IMR-90 (cell line): ENCODE measurements at regions not wholly inside any gene's neighbourhood (a gene's known extent, or its start where the extent isn't known, plus 50 kb on each side); places are given as distances from the start of the nearest gene placed in this dataset.

Experiments used
- ATAC-seq: fragments of 200-7000 bp; cut with Tn5 transposase; 2 replicates; pipeline ENCODE4 v1.9.1; 2020; ENCODE audit warnings: low read depth, mild to moderate bottlenecking, moderate library complexity
- BruUV-seq: library from RNA; stranded (reverse); fragments of 400-500 nt; replicated peaks from 2 replicates; lab custom pipeline; 2021; lab: Mats Ljungman, UMichigan
- CTCF ChIA-PET: fragments of 300-600 bp; formaldehyde crosslinking; extraction: SDS; loops from one replicate; lab custom pipeline; 2021; ENCODE audit warnings: antibody characterized with exemption; lab: Yijun Ruan, JAX
- POLR2A ChIA-PET: fragments of 300-600 bp; sonication (Branson Sonifier 250); formaldehyde crosslinking; loops from one replicate; lab custom pipeline; 2022; ENCODE audit warnings: antibody characterized with exemption; ENCODE audit not compliant: unreplicated experiment; lab: Charles Lee
- DNase-seq: peaks from one replicate; pipeline ENCODE4 v3.0.0; 2013
- H2AFZ ChIP-seq: replicated peaks from 2 replicates; pipeline ENCODE3; 2013; ENCODE audit warnings: low read length, mild to moderate bottlenecking; ENCODE audit not compliant: poor library complexity
- H2AK5ac ChIP-seq: 2 replicates; pipeline ENCODE4 v1.6.1; 2013; ENCODE audit warnings: low read depth, low read length, inconsistent platforms
- H2AK9ac ChIP-seq: replicated peaks from 2 replicates; pipeline ENCODE3; 2013; ENCODE audit warnings: mild to moderate bottlenecking, low read depth, low read length, moderate library complexity; ENCODE audit not compliant: poor library complexity
- H2BK120ac ChIP-seq: 2 replicates; pipeline ENCODE4 v1.6.1; 2013; ENCODE audit warnings: low read depth, low read length, inconsistent platforms
- H2BK15ac ChIP-seq: 3 replicates; pipeline ENCODE4 v1.6.1; 2013; ENCODE audit warnings: low read depth, low read length, inconsistent platforms
- H2BK20ac ChIP-seq: 2 replicates; pipeline ENCODE4 v1.6.1; 2013; ENCODE audit warnings: low read depth, mild to moderate bottlenecking, inconsistent platforms, low read length, moderate library complexity
- H2BK5ac ChIP-seq: 2 replicates; pipeline ENCODE4 v1.6.1; 2013; ENCODE audit warnings: mild to moderate bottlenecking, low read depth, low read length, inconsistent platforms; ENCODE audit not compliant: poor library complexity, severe bottlenecking
- H3K14ac ChIP-seq: replicated peaks from 2 replicates; pipeline ENCODE4 v1.6.1; 2013; ENCODE audit warnings: low read depth, low read length, inconsistent platforms
- H3K18ac ChIP-seq: 2 replicates; pipeline ENCODE4 v1.6.1; 2013; ENCODE audit warnings: low read depth, low read length, control low read depth
- H3K23ac ChIP-seq: 2 replicates; pipeline ENCODE4 v1.6.1; 2013; ENCODE audit warnings: low read depth, low read length, inconsistent platforms
- H3K27ac ChIP-seq: 2 replicates; pipeline ENCODE4 v1.5.1; 2013; ENCODE audit warnings: mild to moderate bottlenecking, control low read depth, low read length; ENCODE audit not compliant: insufficient read depth
- H3K27me3 ChIP-seq: 2 replicates; pipeline ENCODE4 v1.6.1; 2013; ENCODE audit warnings: low read length; ENCODE audit not compliant: control insufficient read depth, insufficient read depth
- H3K36me3 ChIP-seq: 2 replicates; pipeline ENCODE4 v1.6.1; 2013; ENCODE audit warnings: low read length, mixed read lengths; ENCODE audit not compliant: control insufficient read depth, insufficient read depth
- H3K4ac ChIP-seq: 2 replicates; pipeline ENCODE4 v1.6.1; 2013; ENCODE audit warnings: low read depth, low read length, inconsistent platforms
- H3K4me1 ChIP-seq: 2 replicates; pipeline ENCODE4 v1.6.1; 2013; ENCODE audit warnings: low read length, mixed read lengths; ENCODE audit not compliant: control insufficient read depth, insufficient read depth
- H3K4me2 ChIP-seq: 2 replicates; pipeline ENCODE4 v1.6.1; 2013; ENCODE audit warnings: low read depth, mild to moderate bottlenecking, control low read depth, low read length, moderate library complexity
- H3K4me3 ChIP-seq: 2 replicates; pipeline ENCODE4 v1.5.1; 2013; ENCODE audit warnings: low read depth, mild to moderate bottlenecking, control low read depth, low read length, moderate library complexity; ENCODE audit not compliant: insufficient read depth
- H3K56ac ChIP-seq: 2 replicates; pipeline ENCODE4 v1.6.1; 2013; ENCODE audit warnings: low read length, inconsistent platforms; ENCODE audit not compliant: insufficient read depth; ENCODE audit errors: extremely low read depth
- H3K79me1 ChIP-seq, 2 experiments: 2 replicates each; pipeline ENCODE4 v1.6.1; 2013; ENCODE audit warnings: low read length in 2 of 2, inconsistent platforms in 1 of 2, low read depth in 1 of 2
- H3K9ac ChIP-seq: 2 replicates; pipeline ENCODE4 v1.6.1; 2013; ENCODE audit warnings: low read depth, low read length, control low read depth
- H3K9me1 ChIP-seq: 2 replicates; pipeline ENCODE4 v1.6.1; 2013; ENCODE audit warnings: low read length, inconsistent platforms; ENCODE audit not compliant: insufficient read depth
- H3K9me3 ChIP-seq: 2 replicates; pipeline ENCODE4 v1.6.1; 2013; ENCODE audit warnings: low read length; ENCODE audit not compliant: control insufficient read depth, insufficient read depth
- H4K20me1 ChIP-seq: 2 replicates; pipeline ENCODE4 v1.6.1; 2013; ENCODE audit warnings: low read length, inconsistent platforms; ENCODE audit not compliant: insufficient read depth
- H4K5ac ChIP-seq: 2 replicates; pipeline ENCODE4 v1.6.1; 2013; ENCODE audit warnings: mild to moderate bottlenecking, low read depth, low read length, control low read depth
- H4K8ac ChIP-seq, 2 experiments: 2 replicates each; pipeline ENCODE4 v1.6.1; 2013; ENCODE audit warnings: low read depth in 2 of 2, low read length in 2 of 2, control low read depth in 1 of 2, inconsistent platforms in 1 of 2
- H4K91ac ChIP-seq: 2 replicates; pipeline ENCODE4 v1.6.1; 2013; ENCODE audit warnings: low read depth, low read length, inconsistent platforms; ENCODE audit not compliant: insufficient read depth
- WGBS, 2 experiments: methylation state at CpG; one replicate each; pipeline versions ENCODE4 v1.1.5 to v1.1.7; 2013; ENCODE audit warnings: missing lambda C conversion rate in 2 of 2; ENCODE audit not compliant: insufficient read length in 1 of 2; ENCODE audit errors: extremely low coverage in 2 of 2; 5-methylcytosine and 5-hydroxymethylcytosine counted together
- dilution Hi-C: fragments of 300-500 bp; cut with HindIII; formaldehyde crosslinking; loops from one replicate; pipeline ENCODE4 v1.14.3; 2018; ENCODE audit warnings: low sequenced_read_pairs; ENCODE audit not compliant: unreplicated experiment
- in situ Hi-C: fragments of 300-500 bp; cut with MboI; formaldehyde crosslinking; loops from 3 replicates; pipeline ENCODE4 v1.14.3; 2019; ENCODE audit warnings: low sequenced_read_pairs, inconsistent platforms, mixed read lengths
- intact Hi-C: fragments of 100-400 bp; cut with micrococcal nuclease; formaldehyde crosslinking; loops from 2 replicates; pipeline ENCODE4 v1.10.0; 2022
- TF ChIP-seq, protein P1 (sequence below): fragments of 150-350 bp; IDR thresholded peaks from 2 replicates; pipeline ENCODE4 v1.6.1; 2016; ENCODE audit warnings: low read depth, mild to moderate bottlenecking, low read length, moderate library complexity, borderline replicate concordance

DNA sequence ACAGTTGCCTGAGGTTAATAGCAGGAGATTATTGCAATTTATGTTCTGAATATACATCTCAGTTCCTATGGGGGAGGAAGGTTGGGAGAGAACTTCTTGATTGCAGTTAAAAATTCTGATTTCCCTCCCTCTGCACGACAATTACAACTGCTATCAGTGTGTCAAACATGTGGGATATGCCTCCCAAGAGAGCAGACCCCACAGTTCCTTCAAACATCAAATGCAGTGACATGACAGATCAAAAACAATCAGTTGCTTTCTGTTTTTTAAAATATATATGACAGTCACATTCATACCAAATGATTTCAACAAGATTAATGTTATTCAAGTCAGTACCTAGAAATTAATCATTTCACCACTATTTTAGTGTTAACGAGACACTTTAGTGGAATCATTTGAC, 639.0 kb downstream of the EDEM1 start:
- no peak overlapping the region for H3K4me3 ChIP-seq
- in situ Hi-C loops = no loop called here
- no peaks in the 10 kb centered on the region for H3K9me1 ChIP-seq
- ATAC-seq (no peak), DNase-seq (no peak)
- dilution Hi-C loops = no loop called here
- H4K5ac ChIP-seq = no peak overlapping the region
- H3K23ac ChIP-seq = no peak overlapping the region
- H3K4me1 ChIP-seq = no peaks in the 10 kb centered on the region
- BruUV-seq = no TSS peak
- H3K4me2 ChIP-seq = no peak overlapping the region
- H3K27me3 ChIP-seq = no peaks in the 10 kb centered on the region
- H3K56ac ChIP-seq = no peak overlapping the region
- no peaks in the 10 kb centered on the region for H4K20me1 ChIP-seq
- no peak overlapping the region for H2BK5ac ChIP-seq
- no peak overlapping the region for H4K8ac ChIP-seq
- H2BK20ac ChIP-seq = no peak overlapping the region
- no peak overlapping the region for H2BK120ac ChIP-seq
- H2AFZ ChIP-seq = no peak overlapping the region
- H3K4ac ChIP-seq = no peak overlapping the region
- H3K9ac ChIP-seq = no peak overlapping the region
- no peaks in the 10 kb centered on the region for H3K79me1 ChIP-seq
- H3K27ac ChIP-seq = no peak overlapping the region
- CTCF ChIA-PET = no interaction called here
- H3K9me3 ChIP-seq = peaks cover 3% of the 10 kb centered on the region; the same call in 1 of the 2 replicates
- no peaks in the 10 kb centered on the region for H3K36me3 ChIP-seq
- POLR2A ChIA-PET = no interaction called here
- H3K18ac ChIP-seq = no peak overlapping the region
- H3K14ac ChIP-seq = no peak overlapping the region
- H2AK5ac ChIP-seq = no peak overlapping the region
- no CpG with 5 or more reads among the region's 2 CpGs for WGBS, 2 experiments
- H2BK15ac ChIP-seq = no peak overlapping the region
- H4K91ac ChIP-seq = no peak overlapping the region
- intact Hi-C loops = no loop called here
- no peak overlapping the region for H2AK9ac ChIP-seq
- TF ChIP-seq, protein P1, sequence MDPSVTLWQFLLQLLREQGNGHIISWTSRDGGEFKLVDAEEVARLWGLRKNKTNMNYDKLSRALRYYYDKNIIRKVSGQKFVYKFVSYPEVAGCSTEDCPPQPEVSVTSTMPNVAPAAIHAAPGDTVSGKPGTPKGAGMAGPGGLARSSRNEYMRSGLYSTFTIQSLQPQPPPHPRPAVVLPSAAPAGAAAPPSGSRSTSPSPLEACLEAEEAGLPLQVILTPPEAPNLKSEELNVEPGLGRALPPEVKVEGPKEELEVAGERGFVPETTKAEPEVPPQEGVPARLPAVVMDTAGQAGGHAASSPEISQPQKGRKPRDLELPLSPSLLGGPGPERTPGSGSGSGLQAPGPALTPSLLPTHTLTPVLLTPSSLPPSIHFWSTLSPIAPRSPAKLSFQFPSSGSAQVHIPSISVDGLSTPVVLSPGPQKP = no peak
